LNCaP clone FGC (cell line): ENCODE measurements at regions not wholly inside any gene's neighbourhood (a gene's known extent, or its start where the extent isn't known, plus 50 kb on each side); places are given as distances from the start of the nearest gene placed in this dataset.

Experiments used
- DNase-seq: peaks from one replicate; pipeline ENCODE4 v3.0.0-alpha.2; 2011; ENCODE audit warnings: low read depth
- H3K4me3 ChIP-seq: 2 replicates; pipeline ENCODE4 v1.5.1; 2011; ENCODE audit warnings: mild to moderate bottlenecking, low read depth, low read length, control low read depth
- CTCF ChIP-seq: IDR thresholded peaks from 2 replicates; pipeline ENCODE4 v1.5.1; 2012; ENCODE audit warnings: mild to moderate bottlenecking; ENCODE audit not compliant: control insufficient read depth, insufficient read depth; ENCODE audit errors: extremely low read depth

- H3K4me3 ChIP-seq, result no peak overlapping the region
- DNase-seq, result no peak
- TF ChIP-seq CTCF, result no peak
These were observed 683.7 kb downstream of the TBL1XR1 start for GRCh38 chr3:176513604-176514003.

- TF ChIP-seq CTCF, result no peak
- H3K4me3 ChIP-seq, result no peak overlapping the region
- DNase-seq, result no peak
These were observed 685.2 kb downstream of the TBL1XR1 start for GRCh38 chr3:176512037-176512436.

- no peak overlapping the region for H3K4me3 ChIP-seq
- no peak for TF ChIP-seq CTCF
- DNase-seq, result no peak
These were observed 687.2 kb downstream of the TBL1XR1 start for GRCh38 chr3:176510097-176510496.

- no peak for DNase-seq
- H3K4me3 ChIP-seq, result no peak overlapping the region
- TF ChIP-seq CTCF, result no peak
These were observed 691.2 kb downstream of the TBL1XR1 start for GRCh38 chr3:176505878-176506621.

- DNase-seq, result no peak
- no peak overlapping the region for H3K4me3 ChIP-seq
- TF ChIP-seq CTCF, result no peak
These were observed 706.2 kb downstream of the TBL1XR1 start for GRCh38 chr3:176491084-176491483.

- TF ChIP-seq CTCF, result no peak
- H3K4me3 ChIP-seq, result no peak overlapping the region
- no peak for DNase-seq
These were observed 706.9 kb downstream of the TBL1XR1 start for GRCh38 chr3:176490357-176490756.

GRCh38 chr3:176479248-176479647 lies 718.0 kb downstream of the TBL1XR1 start:
- no peak for TF ChIP-seq CTCF
- DNase-seq, result no peak
- no peak overlapping the region for H3K4me3 ChIP-seq
